ENCODE measurements at regions not wholly inside any gene's neighbourhood (a gene's known extent, or its start where the extent isn't known, plus 50 kb on each side); places are given as distances from the start of the nearest gene placed in this dataset.

DNA sequence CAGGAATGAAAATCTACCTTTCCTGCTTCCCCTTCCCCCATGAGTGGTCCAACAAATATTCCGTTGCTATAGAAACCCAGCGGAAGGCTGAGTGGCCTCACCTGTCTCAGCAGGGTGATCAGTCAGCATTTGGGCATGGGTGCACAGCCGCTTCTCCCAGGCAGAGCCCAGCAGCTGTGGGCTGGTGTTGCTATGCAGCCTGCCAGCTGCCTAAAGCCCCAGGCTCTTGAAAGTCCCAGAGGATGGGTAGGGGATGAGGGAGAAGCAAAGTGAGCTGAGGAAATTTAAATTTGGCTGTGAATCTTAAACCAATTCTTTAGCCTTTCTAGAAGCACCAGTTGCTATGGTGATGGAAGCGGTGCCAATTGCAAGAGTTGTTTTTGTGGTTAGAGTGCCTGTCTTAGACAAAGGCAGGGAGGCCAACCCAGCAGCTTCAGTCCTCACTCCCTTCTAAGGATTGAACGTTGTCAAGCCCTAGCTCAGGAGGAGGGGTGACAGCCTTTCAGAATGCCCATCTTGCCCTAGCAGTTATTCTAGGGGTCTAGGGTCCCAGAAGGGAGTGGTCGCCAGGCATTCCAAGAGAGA, 151.5 kb upstream of the PITX1 start:
- Histone ChIP-seq H3K27me3 (replicated peaks; ENCODE audit: insufficient read depth, low read length) (0 out of 2 replicates have a peak, but pooled peaks cover 6% of the 10 kb centered on the region), H3K4me2 (ENCODE audit: low read depth, low read length) (no peak overlapping the region), H3K9me2 (replicated peaks; ENCODE audit: insufficient read depth, low read length) (no peaks in the 10 kb centered on the region), H3K79me2 (ENCODE audit: low read length) (no peaks in the 10 kb centered on the region), H3K27ac (ENCODE audit: low read length) (no peak overlapping the region), H3F3A (ENCODE audit: insufficient read depth, low read length) (no peaks in the 10 kb centered on the region), H3K36me3 (replicated peaks; ENCODE audit: insufficient read depth, low read length) (no peaks in the 10 kb centered on the region), H4K20me1 (ENCODE audit: insufficient read depth, low read length) (no peaks in the 10 kb centered on the region), H3K4me3 (ENCODE audit: low read length) (no peak overlapping the region), H2AFZ (ENCODE audit: low read length) (no peak overlapping the region), H3K9ac (ENCODE audit: low read length) (no peak overlapping the region), H3K9me3 (replicated peaks; ENCODE audit: insufficient read depth, low read length) (no peaks in the 10 kb centered on the region), H3K4me1 (ENCODE audit: low read length) (no peaks in the 10 kb centered on the region)
- no peak for DNase-seq
- TF ChIP-seq, protein P1, sequence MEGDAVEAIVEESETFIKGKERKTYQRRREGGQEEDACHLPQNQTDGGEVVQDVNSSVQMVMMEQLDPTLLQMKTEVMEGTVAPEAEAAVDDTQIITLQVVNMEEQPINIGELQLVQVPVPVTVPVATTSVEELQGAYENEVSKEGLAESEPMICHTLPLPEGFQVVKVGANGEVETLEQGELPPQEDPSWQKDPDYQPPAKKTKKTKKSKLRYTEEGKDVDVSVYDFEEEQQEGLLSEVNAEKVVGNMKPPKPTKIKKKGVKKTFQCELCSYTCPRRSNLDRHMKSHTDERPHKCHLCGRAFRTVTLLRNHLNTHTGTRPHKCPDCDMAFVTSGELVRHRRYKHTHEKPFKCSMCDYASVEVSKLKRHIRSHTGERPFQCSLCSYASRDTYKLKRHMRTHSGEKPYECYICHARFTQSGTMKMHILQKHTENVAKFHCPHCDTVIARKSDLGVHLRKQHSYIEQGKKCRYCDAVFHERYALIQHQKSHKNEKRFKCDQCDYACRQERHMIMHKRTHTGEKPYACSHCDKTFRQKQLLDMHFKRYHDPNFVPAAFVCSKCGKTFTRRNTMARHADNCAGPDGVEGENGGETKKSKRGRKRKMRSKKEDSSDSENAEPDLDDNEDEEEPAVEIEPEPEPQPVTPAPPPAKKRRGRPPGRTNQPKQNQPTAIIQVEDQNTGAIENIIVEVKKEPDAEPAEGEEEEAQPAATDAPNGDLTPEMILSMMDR (IDR thresholded peaks at IDR 0.05; ENCODE audit: low read length) = no peak
- TF ChIP-seq EZH2phosphoT487 (IDR thresholded peaks at IDR 0.05; ENCODE audit: low read length) = no peak
- no peak for TF ChIP-seq EZH2 (optimal IDR thresholded peaks at IDR 0.05; ENCODE audit: low read depth, low read length)

DNA sequence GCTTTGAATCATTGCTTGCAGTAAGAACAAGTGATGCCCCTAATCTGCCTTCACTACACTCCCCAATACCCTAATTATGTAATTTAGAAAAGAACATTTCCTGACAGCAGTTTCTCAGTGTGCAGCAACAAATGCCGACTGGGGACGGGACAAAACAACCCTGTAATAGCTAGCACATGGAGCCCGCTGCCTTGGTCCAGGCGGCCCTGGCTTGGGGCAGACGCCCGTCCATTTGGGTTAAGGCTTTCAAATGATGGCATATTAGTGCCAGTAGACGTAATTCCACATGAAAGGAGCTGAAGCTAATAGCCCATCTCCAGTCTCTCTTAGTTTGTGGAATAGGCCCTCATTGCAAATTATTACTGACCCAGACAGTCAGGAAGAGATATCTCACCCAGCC, 150.6 kb upstream of the PITX1 start:
- Histone ChIP-seq H3K36me3 (replicated peaks; ENCODE audit: insufficient read depth, low read length) (no peaks in the 10 kb centered on the region), H3K9ac (ENCODE audit: low read length) (no peak overlapping the region), H3K27ac (ENCODE audit: low read length) (no peak overlapping the region), H3K4me1 (ENCODE audit: low read length) (no peaks in the 10 kb centered on the region), H3K9me2 (replicated peaks; ENCODE audit: insufficient read depth, low read length) (no peaks in the 10 kb centered on the region), H3K9me3 (replicated peaks; ENCODE audit: insufficient read depth, low read length) (no peaks in the 10 kb centered on the region), H3K4me2 (ENCODE audit: low read depth, low read length) (no peak overlapping the region), H3K4me3 (ENCODE audit: low read length) (no peak overlapping the region), H3K27me3 (replicated peaks; ENCODE audit: insufficient read depth, low read length) (0 out of 2 replicates have a peak, but pooled peaks cover 2% of the 10 kb centered on the region), H3F3A (ENCODE audit: insufficient read depth, low read length) (no peaks in the 10 kb centered on the region), H3K79me2 (ENCODE audit: low read length) (no peaks in the 10 kb centered on the region), H2AFZ (ENCODE audit: low read length) (no peak overlapping the region), H4K20me1 (ENCODE audit: insufficient read depth, low read length) (no peaks in the 10 kb centered on the region)
- TF ChIP-seq EZH2phosphoT487 (IDR thresholded peaks at IDR 0.05; ENCODE audit: low read length) (no peak), EZH2 (optimal IDR thresholded peaks at IDR 0.05; ENCODE audit: low read depth, low read length) (no peak)
- TF ChIP-seq, protein P1 (IDR thresholded peaks at IDR 0.05; ENCODE audit: low read length) = no peak
- DNase-seq = no peak

DNA sequence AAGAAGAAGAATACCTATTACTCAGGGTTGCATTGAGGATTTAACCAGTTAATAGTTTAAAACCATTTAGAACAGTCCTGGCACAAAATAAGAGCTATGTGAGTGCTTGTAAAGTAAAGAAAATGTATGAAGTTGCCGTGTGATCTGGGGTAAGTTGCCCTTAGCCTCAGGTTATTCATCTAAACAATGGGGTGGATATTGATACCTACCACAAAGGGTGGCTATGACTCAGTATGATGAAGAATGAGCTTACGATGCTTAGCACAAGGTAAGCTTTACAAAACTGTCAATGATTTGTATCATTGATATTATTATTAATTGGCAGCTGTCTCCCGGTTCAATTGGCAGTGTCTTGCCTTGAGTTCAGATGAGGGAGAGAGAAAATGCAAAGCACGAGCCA, 149.4 kb upstream of the PITX1 start:
- Histone ChIP-seq H3K27ac (ENCODE audit: low read length) (no peak overlapping the region), H3K27me3 (replicated peaks; ENCODE audit: insufficient read depth, low read length) (no peaks in the 10 kb centered on the region), H3K79me2 (ENCODE audit: low read length) (no peaks in the 10 kb centered on the region), H3F3A (ENCODE audit: insufficient read depth, low read length) (no peaks in the 10 kb centered on the region), H3K9me3 (replicated peaks; ENCODE audit: insufficient read depth, low read length) (no peaks in the 10 kb centered on the region), H3K4me1 (ENCODE audit: low read length) (no peaks in the 10 kb centered on the region), H2AFZ (ENCODE audit: low read length) (no peak overlapping the region), H3K9me2 (replicated peaks; ENCODE audit: insufficient read depth, low read length) (no peaks in the 10 kb centered on the region), H3K4me2 (ENCODE audit: low read depth, low read length) (no peak overlapping the region), H3K9ac (ENCODE audit: low read length) (no peak overlapping the region), H4K20me1 (ENCODE audit: insufficient read depth, low read length) (no peaks in the 10 kb centered on the region), H3K4me3 (ENCODE audit: low read length) (no peak overlapping the region), H3K36me3 (replicated peaks; ENCODE audit: insufficient read depth, low read length) (no peaks in the 10 kb centered on the region)
- no peak for TF ChIP-seq EZH2 (optimal IDR thresholded peaks at IDR 0.05; ENCODE audit: low read depth, low read length)
- no peak for DNase-seq

DNA sequence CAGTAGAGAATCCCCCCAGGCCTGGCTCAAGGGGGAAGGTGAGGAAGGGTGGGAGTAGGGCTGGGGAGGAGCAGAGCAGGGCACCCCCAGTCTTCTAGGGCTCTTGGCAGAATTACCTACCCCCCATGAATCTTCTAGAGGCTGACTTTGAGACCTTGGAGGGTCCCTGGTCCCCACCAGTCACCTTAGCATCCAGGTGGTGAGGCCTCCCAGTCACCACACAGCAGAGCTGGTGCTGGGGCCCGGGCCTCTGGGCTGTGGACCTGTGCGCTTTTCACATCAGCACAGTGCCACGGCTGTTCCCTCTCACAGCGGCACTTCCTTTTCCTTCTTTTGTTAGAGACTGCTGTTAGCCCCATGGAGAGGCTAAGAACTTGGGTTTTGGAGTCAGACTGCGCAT, 148.6 kb upstream of the PITX1 start:
- Histone ChIP-seq H3K4me2 (ENCODE audit: low read depth, low read length) (no peak overlapping the region), H3K27me3 (replicated peaks; ENCODE audit: insufficient read depth, low read length) (no peaks in the 10 kb centered on the region), H3K9me2 (replicated peaks; ENCODE audit: insufficient read depth, low read length) (no peaks in the 10 kb centered on the region), H3K27ac (ENCODE audit: low read length) (no peak overlapping the region), H3F3A (ENCODE audit: insufficient read depth, low read length) (no peaks in the 10 kb centered on the region), H3K9ac (ENCODE audit: low read length) (no peak overlapping the region), H3K4me3 (ENCODE audit: low read length) (no peak overlapping the region), H4K20me1 (ENCODE audit: insufficient read depth, low read length) (no peaks in the 10 kb centered on the region), H3K9me3 (replicated peaks; ENCODE audit: insufficient read depth, low read length) (no peaks in the 10 kb centered on the region), H3K36me3 (replicated peaks; ENCODE audit: insufficient read depth, low read length) (no peaks in the 10 kb centered on the region), H2AFZ (ENCODE audit: low read length) (no peak overlapping the region), H3K79me2 (ENCODE audit: low read length) (no peaks in the 10 kb centered on the region), H3K4me1 (ENCODE audit: low read length) (no peaks in the 10 kb centered on the region)
- no peak for DNase-seq
- TF ChIP-seq EZH2 (optimal IDR thresholded peaks at IDR 0.05; ENCODE audit: low read depth, low read length) = no peak
- TF ChIP-seq, protein P1 (IDR thresholded peaks at IDR 0.05; ENCODE audit: low read length) = no peak
- no peak for TF ChIP-seq EZH2phosphoT487 (IDR thresholded peaks at IDR 0.05; ENCODE audit: low read length)
